PFSK-1 (cell line): ENCODE measurements at regions not wholly inside any gene's neighbourhood (a gene's known extent, or its start where the extent isn't known, plus 50 kb on each side); places are given as distances from the start of the nearest gene placed in this dataset.

Source experiments
- FOXP2 ChIP-seq: optimal IDR thresholded peaks from 2 replicates; pipeline ENCODE3; 2011; ENCODE audit warnings: borderline replicate concordance, control low read depth, inconsistent platforms; ENCODE audit not compliant: insufficient read depth; ENCODE audit errors: extremely low read length, extremely low read depth
- POLR2AphosphoS5 ChIP-seq: IDR thresholded peaks from 2 replicates; pipeline ENCODE4 v1.6.1; 2012; ENCODE audit warnings: low read depth, mild to moderate bottlenecking, control low read depth, low read length, moderate library complexity
- REST ChIP-seq, 2 experiments: IDR thresholded peaks; 2 replicates each; pipeline versions ENCODE4 v1.6.1 to v1.8.0; 2011 to 2012; ENCODE audit warnings: low read depth in 2 of 2, low read length in 2 of 2, control low read depth in 1 of 2, inconsistent platforms in 1 of 2, mild to moderate bottlenecking in 1 of 2, moderate library complexity in 1 of 2; ENCODE audit not compliant: insufficient read depth in 1 of 2
- SIN3A ChIP-seq: IDR thresholded peaks from 2 replicates; pipeline ENCODE4 v1.6.1; 2012; ENCODE audit warnings: mild to moderate bottlenecking, low read length, moderate library complexity, borderline replicate concordance; ENCODE audit not compliant: insufficient read depth
- TAF1 ChIP-seq: IDR thresholded peaks from 2 replicates; pipeline ENCODE4 v1.6.1; 2012; ENCODE audit warnings: low read length, control low read depth, borderline replicate concordance; ENCODE audit not compliant: insufficient read depth

- no peak for TF ChIP-seq POLR2AphosphoS5
- no peak for TF ChIP-seq REST (IDR thresholded peaks at IDR 0.05; ENCODE audit: insufficient read depth in 1 of 2, low read depth in 2 of 2, low read length in 2 of 2)
- TF ChIP-seq TAF1, result no peak
- TF ChIP-seq FOXP2, result no peak
- no peak for TF ChIP-seq SIN3A
Observed at GRCh38 chr4:36722986-36723385, 441.6 kb downstream of the DTHD1 start.

- no peak for TF ChIP-seq TAF1
- TF ChIP-seq POLR2AphosphoS5, result no peak
- TF ChIP-seq SIN3A, result no peak
Observed at GRCh38 chr4:36734334-36734733, 452.9 kb downstream of the DTHD1 start.

- TF ChIP-seq REST (IDR thresholded peaks at IDR 0.05; ENCODE audit: insufficient read depth in 1 of 2, low read depth in 2 of 2, low read length in 2 of 2) (no peak), POLR2AphosphoS5 (no peak), SIN3A (no peak), FOXP2 (no peak), TAF1 (no peak)
Observed at GRCh38 chr4:36737691-36738090, 456.3 kb downstream of the DTHD1 start.

- TF ChIP-seq SIN3A (no peak), TAF1 (no peak), FOXP2 (no peak), POLR2AphosphoS5 (no peak), REST (IDR thresholded peaks at IDR 0.05; ENCODE audit: insufficient read depth in 1 of 2, low read depth in 2 of 2, low read length in 2 of 2) (no peak)
Observed at GRCh38 chr4:36740796-36741310, 459.4 kb downstream of the DTHD1 start.

GRCh38 chr4:36747277-36748129 is 466.1 kb downstream of the DTHD1 start:
- TF ChIP-seq POLR2AphosphoS5 (no peak), SIN3A (no peak), REST (IDR thresholded peaks at IDR 0.05; ENCODE audit: insufficient read depth in 1 of 2, low read depth in 2 of 2, low read length in 2 of 2) (no peak), TAF1 (no peak), FOXP2 (no peak)
